COLO668 (cell line): ENCODE measurements at regions not wholly inside any gene's neighbourhood (a gene's known extent, or its start where the extent isn't known, plus 50 kb on each side); places are given as distances from the start of the nearest gene placed in this dataset.

Source experiments
- DNase-seq: peaks from one replicate; lab custom pipeline; 2025; ENCODE audit not compliant: unreplicated experiment; lab: John Stamatoyannopoulos, UW

GRCh38 chr11:129268371-129268770, 76.2 kb upstream of the ARHGAP32 start:
- no peak for DNase-seq

DNA sequence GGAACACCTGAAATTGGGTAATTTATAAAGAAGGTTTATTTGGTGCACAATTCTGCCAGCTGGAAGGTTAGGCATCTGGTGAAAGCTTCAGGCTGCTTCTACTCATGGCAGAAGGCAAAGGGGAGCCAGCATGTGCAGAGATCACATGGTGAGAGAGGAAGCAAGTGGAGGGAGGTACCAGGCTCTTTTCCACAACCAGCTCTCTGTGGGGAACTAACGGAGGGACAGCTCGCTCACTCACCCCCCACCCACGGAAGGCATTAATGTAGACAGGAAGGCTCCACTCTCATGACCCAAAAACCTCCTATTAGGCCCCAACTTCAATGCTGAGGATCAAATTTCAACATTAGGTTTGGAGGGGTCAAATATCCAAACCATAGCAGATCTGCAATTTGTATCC, 75.6 kb upstream of the ARHGAP32 start:
- DNase-seq: no peak

- DNase-seq: no peak
Measured at GRCh38 chr11:129266536-129266935, 74.4 kb upstream of the ARHGAP32 start.

DNA sequence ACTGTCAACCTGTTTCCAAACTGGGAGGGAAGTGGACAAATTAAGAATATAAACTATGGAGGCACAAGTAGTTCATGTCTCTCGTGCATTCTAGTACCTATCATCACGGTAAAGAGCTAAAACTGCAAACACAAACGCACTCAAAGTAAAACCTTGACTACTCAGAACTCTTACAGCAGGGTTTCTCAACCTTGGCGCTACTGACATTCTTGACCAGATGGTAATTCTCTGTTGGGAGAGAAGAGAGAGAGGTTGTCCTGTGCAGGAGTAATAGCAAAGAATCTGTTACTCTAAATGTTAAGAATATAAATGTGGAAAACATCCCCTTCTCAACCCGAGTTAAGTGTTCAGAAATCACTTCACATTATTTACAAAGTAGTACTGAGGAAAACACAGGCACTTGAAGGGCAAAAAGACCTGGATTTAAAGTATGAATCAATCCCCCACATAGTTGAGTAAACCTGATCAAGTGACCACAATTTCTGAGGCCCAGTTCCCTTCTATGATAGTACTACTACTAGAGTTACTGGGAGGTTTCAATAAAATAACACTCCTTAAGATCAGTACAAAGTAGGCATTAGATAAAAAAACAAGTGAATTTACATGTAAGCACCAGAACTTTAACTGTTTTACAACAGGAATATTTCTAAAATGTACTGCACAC, 73.1 kb upstream of the ARHGAP32 start:
- DNase-seq: no peak

GRCh38 chr11:129264114-129264513, 72.0 kb upstream of the ARHGAP32 start:
- DNase-seq: no peak

DNA sequence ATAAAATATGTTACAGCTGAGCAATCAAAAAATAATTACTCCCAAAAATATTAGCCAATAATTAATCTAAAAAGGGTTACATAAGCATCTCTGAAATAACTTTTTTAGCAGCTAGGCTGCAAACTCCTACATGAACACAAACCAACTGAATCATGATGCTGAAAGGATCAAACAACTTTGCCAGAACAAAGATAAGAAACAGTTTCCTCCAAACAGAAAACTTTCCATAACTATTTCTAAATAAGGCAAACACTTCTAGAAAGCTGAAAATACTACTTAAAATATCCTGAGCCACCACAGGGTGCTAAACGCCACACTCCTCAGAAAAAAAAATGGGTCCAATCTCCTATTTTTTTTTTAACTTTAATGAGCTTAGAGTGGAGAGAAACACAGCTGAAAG, 68.6 kb upstream of the ARHGAP32 start:
- DNase-seq: no peak

- DNase-seq: no peak
Measured at GRCh38 chr11:129259931-129260348, 67.8 kb upstream of the ARHGAP32 start.

DNA sequence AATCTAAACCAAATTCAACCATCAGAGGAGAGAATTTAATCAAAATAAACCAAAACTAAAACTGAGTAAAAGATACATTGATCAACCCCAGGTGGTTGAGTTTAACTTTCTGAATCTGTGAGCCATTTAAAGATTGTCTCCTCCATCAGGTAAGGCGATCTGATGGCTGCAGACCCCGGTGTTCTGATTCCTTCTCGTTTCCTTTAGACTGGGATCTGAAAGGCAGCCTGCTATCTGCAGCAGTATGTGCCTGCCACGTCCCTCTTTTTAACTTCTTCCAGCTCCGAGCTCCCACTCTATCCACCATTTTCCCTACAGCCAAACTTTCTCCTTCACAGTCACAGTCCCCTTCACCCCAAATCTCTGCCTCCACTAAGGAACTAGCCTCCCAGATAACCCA, 66.1 kb upstream of the ARHGAP32 start:
- no peak for DNase-seq

DNA sequence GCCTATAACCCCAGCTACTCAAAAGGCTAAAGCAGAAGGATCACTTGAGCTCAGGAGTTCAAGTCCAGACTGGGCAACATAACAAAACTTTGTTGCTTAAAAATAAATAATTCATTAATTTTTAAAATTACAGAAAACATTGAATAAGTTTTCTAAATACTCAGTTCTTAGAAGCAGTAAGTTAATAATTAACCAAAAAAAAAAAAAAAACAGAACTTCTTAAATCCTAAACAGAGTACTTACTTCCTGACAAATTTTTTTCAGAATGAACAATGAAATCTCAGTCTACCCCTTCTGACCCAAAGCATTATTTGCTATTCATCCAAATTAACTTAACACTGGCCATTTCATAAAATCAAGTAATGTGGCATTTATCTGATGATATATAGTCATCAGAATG, 65.4 kb upstream of the ARHGAP32 start:
- no peak for DNase-seq

- DNase-seq: no peak
Measured at GRCh38 chr11:129252621-129253020, 60.5 kb upstream of the ARHGAP32 start.

GRCh38 chr11:129251067-129251466, 58.9 kb upstream of the ARHGAP32 start:
- no peak for DNase-seq

DNA sequence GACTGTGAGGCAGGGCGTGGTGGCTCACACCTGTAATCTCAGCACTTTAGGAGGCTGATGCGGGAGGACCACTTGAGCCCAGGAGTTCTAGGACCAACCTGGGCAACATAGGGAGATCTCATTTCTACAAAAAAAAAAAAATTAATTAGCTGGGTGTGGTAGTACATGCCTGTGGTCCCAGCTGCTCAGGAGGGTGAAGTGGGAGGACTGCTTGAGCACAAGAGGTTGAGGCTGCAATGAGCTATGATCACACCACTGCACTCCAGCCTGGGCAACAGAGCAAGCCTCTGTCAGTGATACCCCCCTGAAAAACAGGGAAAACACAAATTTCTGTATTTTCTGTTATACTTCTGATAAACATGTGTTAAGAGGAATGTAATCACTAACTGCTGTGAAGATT, 57.8 kb upstream of the ARHGAP32 start:
- no peak for DNase-seq

DNA sequence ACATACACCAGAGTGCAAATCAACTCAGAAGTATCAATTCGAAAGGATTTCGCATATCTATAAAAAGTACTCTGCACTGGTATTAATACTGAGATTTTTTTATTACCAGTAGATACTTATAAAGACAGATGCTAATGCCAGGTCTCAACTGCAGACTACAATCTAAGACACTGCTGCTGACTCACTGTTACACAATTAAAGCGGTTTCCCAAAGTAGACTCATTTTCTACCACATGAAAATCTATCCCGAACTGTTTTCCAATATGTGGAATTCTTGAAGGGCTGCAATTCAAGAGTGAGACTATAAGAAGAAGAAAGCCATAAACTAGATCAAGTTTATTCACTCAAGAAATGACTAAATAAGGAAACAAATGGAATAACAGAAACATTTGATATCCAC, 57.2 kb upstream of the ARHGAP32 start:
- DNase-seq: no peak

DNA sequence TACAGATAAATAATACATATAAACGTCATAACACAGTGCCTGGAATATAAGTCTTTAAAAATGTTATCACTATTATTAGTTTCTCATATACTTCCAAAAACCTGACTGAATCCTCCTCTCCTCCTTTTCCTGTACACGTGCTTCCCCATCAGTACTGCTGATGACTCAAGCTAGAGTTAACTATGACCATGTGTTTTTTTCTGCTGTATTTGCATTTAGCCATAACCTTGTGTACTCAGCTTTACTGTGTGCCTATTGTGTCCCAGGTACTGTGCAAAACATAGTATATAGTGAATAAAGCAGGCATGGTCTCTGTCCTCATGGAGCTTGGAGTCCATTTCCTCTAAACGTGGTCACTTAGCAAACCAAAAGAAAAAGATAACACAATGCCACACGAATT, 56.5 kb upstream of the ARHGAP32 start:
- no peak for DNase-seq

- no peak for DNase-seq
Measured at GRCh38 chr11:129247135-129247534, 55.0 kb upstream of the ARHGAP32 start.

DNA sequence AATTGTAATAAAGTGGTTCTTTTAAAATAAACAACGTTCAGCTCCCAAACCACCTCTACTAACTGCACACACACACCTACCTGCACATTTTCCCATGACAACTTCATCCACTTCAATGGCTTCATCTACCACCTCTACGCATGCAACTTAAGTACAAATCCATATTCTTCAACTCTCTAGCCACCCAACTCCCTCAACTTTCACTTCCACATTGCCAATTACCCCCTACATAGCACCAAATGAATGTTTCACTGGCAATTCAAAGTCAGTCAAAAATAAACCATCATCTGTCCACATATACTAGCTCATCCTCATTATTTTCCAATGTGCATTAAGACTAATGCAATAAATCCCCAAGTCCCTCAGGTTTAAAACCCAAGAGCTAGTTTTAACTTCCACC, 50.7 kb upstream of the ARHGAP32 start:
- no peak for DNase-seq
